NCI-H2196 treated with DMSO at 0.1 percent for 48 hours (cell line): ENCODE measurements at regions not wholly inside any gene's neighbourhood (a gene's known extent, or its start where the extent isn't known, plus 50 kb on each side); places are given as distances from the start of the nearest gene placed in this dataset.
"Not testable (repeated sequence)": the region's sequence is repeated elsewhere in the genome, so short reads cannot be mapped to it uniquely, and the experiment has no call there.

ENCODE experiments used
- DNase-seq: peaks from one replicate; lab custom pipeline; 2025; ENCODE audit not compliant: unreplicated experiment; lab: John Stamatoyannopoulos, UW

- DNase-seq = no peak
Observed at GRCh38 chr1:194975913-194976312, 1632.3 kb downstream of the KCNT2 start.

GRCh38 chr1:194968916-194969315 lies 1639.3 kb downstream of the KCNT2 start:
- DNase-seq = no peak

- no peak for DNase-seq
Observed at GRCh38 chr1:194959795-194960194, 1648.4 kb downstream of the KCNT2 start.

- DNase-seq = no peak
Observed at GRCh38 chr1:194952171-194952570, 1656.1 kb downstream of the KCNT2 start.

GRCh38 chr1:194950584-194950983 lies 1657.7 kb downstream of the KCNT2 start:
- no peak for DNase-seq

GRCh38 chr1:194940336-194941030 lies 1667.8 kb downstream of the KCNT2 start:
- no peak for DNase-seq

- no peak for DNase-seq
Observed at GRCh38 chr1:194935864-194936263, 1672.4 kb downstream of the KCNT2 start.

GRCh38 chr1:194931166-194931565 lies 1677.1 kb downstream of the KCNT2 start:
- no peak for DNase-seq

- DNase-seq = no peak
Observed at GRCh38 chr1:194930132-194930531, 1678.1 kb downstream of the KCNT2 start.

- DNase-seq = no peak
Observed at GRCh38 chr1:194929357-194929756, 1678.9 kb downstream of the KCNT2 start.

GRCh38 chr1:194919146-194919545 lies 1689.1 kb downstream of the KCNT2 start:
- no peak for DNase-seq

- no peak for DNase-seq
Observed at GRCh38 chr1:194917769-194918168, 1690.5 kb downstream of the KCNT2 start.

- no peak for DNase-seq
Observed at GRCh38 chr1:194908643-194909042, 1699.6 kb downstream of the KCNT2 start.

GRCh38 chr1:194903524-194903923 lies 1704.7 kb downstream of the KCNT2 start:
- no peak for DNase-seq

GRCh38 chr1:194889310-194889709 lies 1702.9 kb upstream of the B3GALT2 start:
- no peak for DNase-seq

GRCh38 chr1:194870860-194871259 lies 1684.4 kb upstream of the B3GALT2 start:
- DNase-seq = no peak

- DNase-seq = no peak
Observed at GRCh38 chr1:194866153-194866552, 1679.7 kb upstream of the B3GALT2 start.

GRCh38 chr1:194865383-194865782 lies 1679.0 kb upstream of the B3GALT2 start:
- DNase-seq = no peak

- no peak for DNase-seq
Observed at GRCh38 chr1:194862129-194862528, 1675.7 kb upstream of the B3GALT2 start.

- DNase-seq = no peak
Observed at GRCh38 chr1:194860248-194861201, 1674.1 kb upstream of the B3GALT2 start.

- DNase-seq = not testable (repeated sequence)
Observed at GRCh38 chr1:194859481-194860154, 1673.2 kb upstream of the B3GALT2 start.
